ENCODE measurements at regions not wholly inside any gene's neighbourhood (a gene's known extent, or its start where the extent isn't known, plus 50 kb on each side); places are given as distances from the start of the nearest gene placed in this dataset.
"Not testable (repeated sequence)": the region's sequence is repeated elsewhere in the genome, so short reads cannot be mapped to it uniquely, and the experiment has no call there.

GRCh38 chr1:198959032-198959431, 320.2 kb downstream of the PTPRC start:
- Histone ChIP-seq H3K9me3 (ENCODE audit: low read depth, low read length, poor library complexity, severe bottlenecking) (peaks cover 27% of the 10 kb centered on the region), H3K4me3 (ENCODE audit: low read depth, low read length, poor library complexity, severe bottlenecking) (no peak overlapping the region), H3K27ac (ENCODE audit: low read depth, low read length, poor library complexity, severe bottlenecking) (no peak overlapping the region), H3K4me1 (ENCODE audit: insufficient read depth, low read length, poor library complexity, severe bottlenecking) (peaks cover 5% of the 10 kb centered on the region), H3K36me3 (ENCODE audit: insufficient read depth, low read length, poor library complexity, severe bottlenecking) (no peaks in the 10 kb centered on the region), H3K27me3 (replicated peaks; ENCODE audit: insufficient read depth, low read depth, low read length, poor library complexity) (no peaks in the 10 kb centered on the region)
- ChIA-PET POLR2A (ENCODE audit: low non-redundant PET) (no interaction called here), CTCF (no interaction called here)
- no TSS peak for BruUV-seq (replicated peaks)
- intact Hi-C loops (cut with micrococcal nuclease; ENCODE audit: unreplicated experiment) = no loop called here
- no peak for DNase-seq (ENCODE audit: low spot score)
- TF ChIP-seq EZH2 (IDR thresholded peaks at IDR 0.05; ENCODE audit: borderline replicate concordance, low read depth, low read length, poor library complexity, severe bottlenecking) = no peak

- H3K27ac ChIP-seq (ENCODE audit: low read depth, low read length, poor library complexity, severe bottlenecking) = no peak overlapping the region
- intact Hi-C loops (cut with micrococcal nuclease; ENCODE audit: unreplicated experiment) = no loop called here
- peaks cover 21% of the 10 kb centered on the region for H3K9me3 ChIP-seq (ENCODE audit: low read depth, low read length, poor library complexity, severe bottlenecking)
- TF ChIP-seq EZH2 (IDR thresholded peaks at IDR 0.05; ENCODE audit: borderline replicate concordance, low read depth, low read length, poor library complexity, severe bottlenecking) = no peak
- no peak for TF ChIP-seq CTCF (conservative IDR thresholded peaks at IDR 0.05; ENCODE audit: low read depth, low read length)
- no peaks in the 10 kb centered on the region for H3K27me3 ChIP-seq (replicated peaks; ENCODE audit: insufficient read depth, low read depth, low read length, poor library complexity)
- BruUV-seq (replicated peaks) = no TSS peak
- peak; percentile 40 for DNase-seq (ENCODE audit: low spot score)
- peaks cover 5% of the 10 kb centered on the region for H3K4me1 ChIP-seq (ENCODE audit: insufficient read depth, low read length, poor library complexity, severe bottlenecking)
- no peaks in the 10 kb centered on the region for H3K36me3 ChIP-seq (ENCODE audit: insufficient read depth, low read length, poor library complexity, severe bottlenecking)
- POLR2A ChIA-PET (ENCODE audit: low non-redundant PET) = no interaction called here
- no peak overlapping the region for H3K4me3 ChIP-seq (ENCODE audit: low read depth, low read length, poor library complexity, severe bottlenecking)
- CTCF ChIA-PET = no interaction called here
These were observed 320.8 kb downstream of the PTPRC start for GRCh38 chr1:198959676-198960075.

DNA sequence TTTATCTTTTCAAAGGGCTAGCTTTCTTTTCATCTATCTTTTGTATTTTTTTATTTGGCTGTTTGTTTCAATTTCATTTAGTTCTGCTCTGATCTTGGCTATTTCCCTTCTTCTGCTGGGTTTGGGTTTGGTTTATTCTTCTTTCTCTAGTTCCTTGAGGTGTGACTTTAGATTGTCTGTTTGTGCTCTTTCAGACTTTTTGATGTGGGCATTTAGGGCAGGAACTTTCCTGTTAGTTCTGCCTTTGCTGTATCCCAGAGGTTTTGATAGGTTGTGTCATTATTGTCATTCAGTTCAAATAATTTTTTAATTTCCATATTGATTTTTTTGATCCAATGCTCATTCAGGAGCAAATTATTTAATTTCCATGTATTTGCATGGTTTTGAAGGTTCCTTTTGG, 325.0 kb downstream of the PTPRC start:
- DNase-seq (ENCODE audit: low spot score); CTCF ChIA-PET; H3K27ac ChIP-seq (ENCODE audit: low read depth, low read length, poor library complexity, severe bottlenecking); POLR2A ChIA-PET (ENCODE audit: low non-redundant PET); BruUV-seq (replicated peaks); H3K9me3 ChIP-seq (ENCODE audit: low read depth, low read length, poor library complexity, severe bottlenecking); intact Hi-C loops (cut with micrococcal nuclease; ENCODE audit: unreplicated experiment); H3K4me3 ChIP-seq (ENCODE audit: low read depth, low read length, poor library complexity, severe bottlenecking); H3K27me3 ChIP-seq (replicated peaks; ENCODE audit: insufficient read depth, low read depth, low read length, poor library complexity); H3K36me3 ChIP-seq (ENCODE audit: insufficient read depth, low read length, poor library complexity, severe bottlenecking): not testable (repeated sequence)
- H3K4me1 ChIP-seq (ENCODE audit: insufficient read depth, low read length, poor library complexity, severe bottlenecking) = peaks cover 24% of the 10 kb centered on the region

DNA sequence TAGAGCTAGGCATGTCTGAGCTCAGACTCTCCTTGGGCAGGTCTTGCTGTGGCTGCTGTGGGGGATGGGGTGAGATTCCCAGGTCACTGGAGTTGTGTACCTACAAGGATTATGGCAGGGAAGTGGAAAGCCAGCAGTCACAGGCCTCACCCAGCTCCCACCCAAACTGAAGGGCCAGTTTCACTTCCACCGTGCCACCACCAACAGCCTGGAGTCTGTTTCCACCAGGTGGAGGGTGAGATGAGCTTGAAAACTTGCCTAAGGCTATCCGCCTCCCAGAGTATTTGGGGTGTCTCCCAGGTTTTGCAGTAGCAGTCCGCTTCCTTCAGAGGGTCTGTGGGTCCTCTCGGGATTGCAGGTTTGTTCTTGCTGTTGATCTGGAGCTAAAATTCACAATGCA, 327.7 kb downstream of the PTPRC start:
- Histone ChIP-seq H3K27me3 (replicated peaks; ENCODE audit: insufficient read depth, low read depth, low read length, poor library complexity) (no peaks in the 10 kb centered on the region), H3K36me3 (ENCODE audit: insufficient read depth, low read length, poor library complexity, severe bottlenecking) (no peaks in the 10 kb centered on the region), H3K4me1 (ENCODE audit: insufficient read depth, low read length, poor library complexity, severe bottlenecking) (peaks cover 20% of the 10 kb centered on the region), H3K9me3 (ENCODE audit: low read depth, low read length, poor library complexity, severe bottlenecking) (peaks cover 7% of the 10 kb centered on the region), H3K4me3 (ENCODE audit: low read depth, low read length, poor library complexity, severe bottlenecking) (no peak overlapping the region), H3K27ac (ENCODE audit: low read depth, low read length, poor library complexity, severe bottlenecking) (no peak overlapping the region)
- intact Hi-C loops (cut with micrococcal nuclease; ENCODE audit: unreplicated experiment) = no loop called here
- ChIA-PET CTCF (no interaction called here), POLR2A (ENCODE audit: low non-redundant PET) (interaction anchor here (0.6 kb wide), 1 partner anchor 172 kb away, joined by 3 read pairs; no protein-coding TSS in a partner anchor)
- no peak for TF ChIP-seq EZH2 (IDR thresholded peaks at IDR 0.05; ENCODE audit: borderline replicate concordance, low read depth, low read length, poor library complexity, severe bottlenecking)
- TF ChIP-seq CTCF (conservative IDR thresholded peaks at IDR 0.05; ENCODE audit: low read depth, low read length) = no peak
- DNase-seq (ENCODE audit: low spot score) = no peak
- BruUV-seq (replicated peaks) = no TSS peak

All from A673 (cell line).